ENCODE measurements at regions not wholly inside any gene's neighbourhood (a gene's known extent, or its start where the extent isn't known, plus 50 kb on each side); places are given as distances from the start of the nearest gene placed in this dataset.

DNA sequence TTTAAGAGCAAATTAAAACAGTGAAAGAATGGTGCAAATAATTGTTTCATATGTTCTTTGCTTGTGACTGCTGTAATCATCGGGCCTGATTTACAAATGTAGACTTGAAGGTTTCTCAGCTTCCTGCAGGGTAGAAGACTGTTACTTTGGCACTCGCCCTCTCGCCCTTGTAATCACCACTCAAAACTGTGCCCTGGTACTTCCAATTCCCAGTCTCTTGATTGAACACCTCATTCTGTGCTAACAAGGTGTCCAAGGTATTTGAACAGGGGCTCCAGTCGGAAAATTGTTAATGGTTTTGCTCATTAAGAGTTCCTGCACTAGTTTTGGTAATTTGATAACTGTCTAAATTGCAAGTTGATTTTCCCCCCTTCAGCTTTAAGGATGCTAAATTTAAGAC lies 209.5 kb downstream of the ZIC1 start:
- DNase-seq (ENCODE audit: low read depth, low spot score) (no peak), ATAC-seq (no peak), FAIRE-seq (no peak)
- no peak overlapping the region for H2AFZ ChIP-seq (ENCODE audit: control insufficient read depth, low read depth, low read length)
- no peaks in the 10 kb centered on the region for H3K79me2 ChIP-seq (ENCODE audit: control insufficient read depth, insufficient read depth, low read length)
- no peak overlapping the region for H3K4me2 ChIP-seq (ENCODE audit: control insufficient read depth, insufficient read depth)
- intact Hi-C loops (cut with micrococcal nuclease; ENCODE audit: unreplicated experiment) (loop anchor here (10.0 kb wide), 2 partner anchors 234 to 456 kb away; no protein-coding TSS in a partner anchor), in situ Hi-C loops (cut with MboI) (no loop called here)
- ChIA-PET POLR2A (interaction anchor here (1.2 kb wide), 1 partner anchor 34 kb away, joined by 3 read pairs; no protein-coding TSS in a partner anchor), SMC1A (ENCODE audit: uncharacterized antibody, unreplicated experiment) (interaction anchor here (0.7 to 2.1 kb wide), 6 partner anchors 8 to 455 kb away, joined by 3 to 8 read pairs (median 4); no protein-coding TSS in a partner anchor), RAD21 (ENCODE audit: unreplicated experiment) (interaction anchor here (0.9 to 1.5 kb wide), 4 partner anchors 35 to 458 kb away, joined by 3 to 5 read pairs (median 3); no protein-coding TSS in a partner anchor), CTCF (interaction anchor here (0.7 to 2.0 kb wide), 7 partner anchors 44 to 577 kb away, joined by 3 to 6 read pairs (median 3); no protein-coding TSS in a partner anchor)
- no peaks in the 10 kb centered on the region for H3K27me3 ChIP-seq (replicated peaks in 1 of 2; ENCODE audit: control insufficient read depth in 2 of 2, insufficient read depth in 2 of 2, low read length in 1 of 2)
- H4K20me1 ChIP-seq (ENCODE audit: control insufficient read depth, insufficient read depth) = no peaks in the 10 kb centered on the region
- no peaks in the 10 kb centered on the region for H3K4me1 ChIP-seq (ENCODE audit: control insufficient read depth, insufficient read depth, low read length)
- no peak for TF ChIP-seq GATAD2B (conservative IDR thresholded peaks at IDR 0.05; ENCODE audit: low read depth)
- no peak for TF ChIP-seq ATF7 (IDR thresholded peaks at IDR 0.05; ENCODE audit: low read depth)
- no peak for TF ChIP-seq BCL11A (IDR thresholded peaks at IDR 0.05; ENCODE audit: low read depth, low read length)
- TF ChIP-seq HDAC6 (IDR thresholded peaks at IDR 0.05; ENCODE audit: unreplicated experiment) = no peak
- no peak for TF ChIP-seq RELA (IDR thresholded peaks at IDR 0.05; ENCODE audit: borderline replicate concordance, partially characterized antibody)
- TF ChIP-seq, protein P1, sequence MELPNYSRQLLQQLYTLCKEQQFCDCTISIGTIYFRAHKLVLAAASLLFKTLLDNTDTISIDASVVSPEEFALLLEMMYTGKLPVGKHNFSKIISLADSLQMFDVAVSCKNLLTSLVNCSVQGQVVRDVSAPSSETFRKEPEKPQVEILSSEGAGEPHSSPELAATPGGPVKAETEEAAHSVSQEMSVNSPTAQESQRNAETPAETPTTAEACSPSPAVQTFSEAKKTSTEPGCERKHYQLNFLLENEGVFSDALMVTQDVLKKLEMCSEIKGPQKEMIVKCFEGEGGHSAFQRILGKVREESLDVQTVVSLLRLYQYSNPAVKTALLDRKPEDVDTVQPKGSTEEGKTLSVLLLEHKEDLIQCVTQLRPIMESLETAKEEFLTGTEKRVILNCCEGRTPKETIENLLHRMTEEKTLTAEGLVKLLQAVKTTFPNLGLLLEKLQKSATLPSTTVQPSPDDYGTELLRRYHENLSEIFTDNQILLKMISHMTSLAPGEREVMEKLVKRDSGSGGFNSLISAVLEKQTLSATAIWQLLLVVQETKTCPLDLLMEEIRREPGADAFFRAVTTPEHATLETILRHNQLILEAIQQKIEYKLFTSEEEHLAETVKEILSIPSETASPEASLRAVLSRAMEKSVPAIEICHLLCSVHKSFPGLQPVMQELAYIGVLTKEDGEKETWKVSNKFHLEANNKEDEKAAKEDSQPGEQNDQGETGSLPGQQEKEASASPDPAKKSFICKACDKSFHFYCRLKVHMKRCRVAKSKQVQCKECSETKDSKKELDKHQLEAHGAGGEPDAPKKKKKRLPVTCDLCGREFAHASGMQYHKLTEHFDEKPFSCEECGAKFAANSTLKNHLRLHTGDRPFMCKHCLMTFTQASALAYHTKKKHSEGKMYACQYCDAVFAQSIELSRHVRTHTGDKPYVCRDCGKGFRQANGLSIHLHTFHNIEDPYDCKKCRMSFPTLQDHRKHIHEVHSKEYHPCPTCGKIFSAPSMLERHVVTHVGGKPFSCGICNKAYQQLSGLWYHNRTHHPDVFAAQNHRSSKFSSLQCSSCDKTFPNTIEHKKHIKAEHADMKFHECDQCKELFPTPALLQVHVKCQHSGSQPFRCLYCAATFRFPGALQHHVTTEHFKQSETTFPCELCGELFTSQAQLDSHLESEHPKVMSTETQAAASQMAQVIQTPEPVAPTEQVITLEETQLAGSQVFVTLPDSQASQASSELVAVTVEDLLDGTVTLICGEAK (IDR thresholded peaks at IDR 0.05; ENCODE audit: borderline replicate concordance) = no peak
- no peak for TF ChIP-seq SUZ12 (IDR thresholded peaks at IDR 0.05; ENCODE audit: unreplicated experiment)
- TF ChIP-seq IKZF2 (IDR thresholded peaks at IDR 0.05) = no peak
- TF ChIP-seq NR2C1 (IDR thresholded peaks at IDR 0.05) = no peak
- TF ChIP-seq EED (IDR thresholded peaks at IDR 0.05; ENCODE audit: low read depth) = no peak
- no peak for TF ChIP-seq EGR1 (IDR thresholded peaks at IDR 0.05; ENCODE audit: borderline replicate concordance in 1 of 2, low read depth in 2 of 2, low read length in 2 of 2)
- no peaks in the 10 kb centered on the region for H3K9me3 ChIP-seq (replicated peaks; ENCODE audit: control insufficient read depth, insufficient read depth, low read length)
- no peak overlapping the region for H3K4me3 ChIP-seq
- BruUV-seq (replicated peaks) = no TSS peak
- 23% methylated on average over 4 of the region's 4 CpGs for WGBS (ENCODE audit: insufficient coverage, insufficient replicate concordance, low lambda C conversion rate, missing lambda C conversion rate)
- no peaks in the 10 kb centered on the region for H3K36me3 ChIP-seq (ENCODE audit: control insufficient read depth in 2 of 2, insufficient read depth in 2 of 2, low read length in 1 of 2)
- H3K27ac ChIP-seq (ENCODE audit: control insufficient read depth, insufficient read depth) = no peak overlapping the region
- no peak overlapping the region for H3K9ac ChIP-seq (ENCODE audit: control insufficient read depth, insufficient read depth, low read length)
